Ovary (tissue), 7 donors: ENCODE measurements at regions not wholly inside any gene's neighbourhood (a gene's known extent, or its start where the extent isn't known, plus 50 kb on each side); places are given as distances from the start of the nearest gene placed in this dataset. TPM values are rescaled to one million over a fixed set of nuclear protein-coding genes. Genes with fewer than 3 reads are reported as not detected.
"Not testable (repeated sequence)": the region's sequence is repeated elsewhere in the genome, so short reads cannot be mapped to it uniquely, and the experiment has no call there.

Source experiments
- DNase-seq, 5 donors: peaks; one replicate each; pipeline ENCODE4 v3.0.0-alpha.2; 2019 to 2020
- H3K27ac ChIP-seq, 2 donors: fragments of 200-600 bp; one replicate each; pipeline versions ENCODE4 v1.5.1 to v1.8.0; 2019 to 2022
- H3K27me3 ChIP-seq: fragments of 200-600 bp; one replicate; pipeline ENCODE4 v1.8.0; 2022
- H3K36me3 ChIP-seq: fragments of 200-600 bp; sonication (generic); one replicate; pipeline ENCODE4 v1.5.1; 2019
- H3K4me1 ChIP-seq: one replicate; pipeline ENCODE4 v1.8.1; 2013; ENCODE audit warnings: mild to moderate bottlenecking, moderate library complexity; ENCODE audit not compliant: insufficient read depth
- H3K4me3 ChIP-seq: fragments of 200-600 bp; sonication (generic); one replicate; pipeline ENCODE4 v1.5.1; 2017
- H3K9me3 ChIP-seq, 2 donors: fragments of 200-600 bp in 1 of 2; sonication (generic) in 1 of 2; one replicate each; pipeline versions ENCODE4 v1.5.1 to v1.8.1; 2013 to 2019; ENCODE audit warnings: mild to moderate bottlenecking in 1 of 2, moderate library complexity in 1 of 2
- CTCF ChIP-seq, 3 donors: fragments of 450-650 bp in 2 of 3; fragments of 200-600 bp in 1 of 3; IDR thresholded peaks; one replicate each; pipeline versions ENCODE4 v1.5.1 to v1.8.0; 2016 to 2022; ENCODE audit warnings: antibody characterized with exemption in 3 of 3, mild to moderate bottlenecking in 1 of 3
- EP300 ChIP-seq: sonication (generic); formaldehyde crosslinking; IDR thresholded peaks from one replicate; pipeline ENCODE4 v1.6.1; 2017; ENCODE audit warnings: antibody characterized with exemption
- POLR2A ChIP-seq: fragments of 450-650 bp; IDR thresholded peaks from one replicate; pipeline ENCODE4 v1.6.1; 2017; ENCODE audit warnings: antibody characterized with exemption, mild to moderate bottlenecking, moderate library complexity
- WGBS, 3 donors: extraction: QIAGEN DNeasy Blood & Tissue Kit in 1 of 3; methylation state at CpG; one replicate each; pipeline versions ENCODE4 v1.1.5 to v1.1.7; 2013 to 2017; 5-methylcytosine and 5-hydroxymethylcytosine counted together
- intact Hi-C, 4 donors: fragments of 100-400 bp; cut with DNase I; formaldehyde crosslinking; loops; one replicate each; pipeline versions ENCODE4 v1.11.0 to v1.15.1; 2022 to 2023
- small RNA-seq: library from RNA; depleted of rRNA; stranded (forward); fragments of <200 nt; gene quantifications from one replicate; pipeline ENCODE3, GENCODE V24; 2016
- donor health status: DM: no; HTN: no; CAD: no; lungs with moderate emphysema.
- donor health status: DM: no; HTN: no; CAD: no.
- donor health status: Bipolar disorder and iron deficiency.
- donor health status: DM: no; HTN: no; CAD: no.
- donor health status: DM: yes; HTN: yes; CAD: no.

- no peaks in the 10 kb centered on the region for H3K36me3 ChIP-seq
- TF ChIP-seq POLR2A: no peak
- TF ChIP-seq CTCF (IDR thresholded peaks at IDR 0.05): no peak
- TF ChIP-seq EP300: no peak
- H3K9me3 ChIP-seq: no peaks in the 10 kb centered on the region
- H3K27me3 ChIP-seq: no peaks in the 10 kb centered on the region
- H3K4me3 ChIP-seq: no peak overlapping the region
- intact Hi-C loops: no loop called here
- no peak overlapping the region for H3K27ac ChIP-seq
- H3K4me1 ChIP-seq: no peaks in the 10 kb centered on the region
- WGBS, 3 donors: 88 to 91% (median 91%) methylated on average over 2 of the region's 2 CpGs
- no peak for DNase-seq
Measured at GRCh38 chr16:21336231-21336630, 58.1 kb upstream of the CRYM start.

GRCh38 chr16:21334188-21335146 is 56.4 kb upstream of the CRYM start:
- DNase-seq, H3K4me1 ChIP-seq, H3K36me3 ChIP-seq, H3K27ac ChIP-seq, H3K4me3 ChIP-seq, H3K27me3 ChIP-seq, intact Hi-C loops, H3K9me3 ChIP-seq: not testable (repeated sequence)
- WGBS, 3 donors: 91 to 95% (median 93%) methylated on average over 17 of the region's 17 CpGs

GRCh38 chr16:21333683-21334082 is 55.6 kb upstream of the CRYM start:
- H3K4me1 ChIP-seq, H3K27ac ChIP-seq, intact Hi-C loops, H3K9me3 ChIP-seq, H3K36me3 ChIP-seq, H3K27me3 ChIP-seq, H3K4me3 ChIP-seq, DNase-seq: not testable (repeated sequence)
- WGBS, 3 donors: 95 to 96% (median 95%) methylated on average over 11 of the region's 11 CpGs

Small RNA genes in the stretch of these regions (small RNA-seq; reads per million reads assigned to genes)
- not detected for gene AC008740.2
